RWPE2 (cell line): ENCODE measurements at regions not wholly inside any gene's neighbourhood (a gene's known extent, or its start where the extent isn't known, plus 50 kb on each side); places are given as distances from the start of the nearest gene placed in this dataset.

ENCODE experiments used
- ATAC-seq: fragments of 200-7000 bp; cut with Tn5 transposase; 3 replicates; pipeline ENCODE4 v1.9.1; 2021; ENCODE audit warnings: low read depth
- DNase-seq: peaks from one replicate; pipeline ENCODE4 v3.0.0-alpha.2; 2020; ENCODE audit warnings: low spot score
- H3K27ac ChIP-seq: fragments of 450-650 bp; 2 replicates; pipeline ENCODE4 v1.5.1; 2017; ENCODE audit warnings: mild to moderate bottlenecking; ENCODE audit not compliant: poor library complexity, severe bottlenecking
- H3K27me3 ChIP-seq: fragments of 250-450 bp; sonication (Bioruptor Pico); 2 replicates; pipeline ENCODE4 v1.5.1; 2021; ENCODE audit warnings: mild to moderate bottlenecking, moderate library complexity; ENCODE audit not compliant: insufficient read depth, poor library complexity, severe bottlenecking
- H3K36me3 ChIP-seq: fragments of 250-450 bp; sonication (Bioruptor Pico); 2 replicates; pipeline ENCODE4 v1.5.1; 2020; ENCODE audit warnings: low read depth, mild to moderate bottlenecking, moderate library complexity
- H3K4me1 ChIP-seq: fragments of 250-450 bp; sonication (Bioruptor Pico); 2 replicates; pipeline ENCODE4 v1.5.1; 2021; ENCODE audit warnings: mild to moderate bottlenecking, moderate library complexity; ENCODE audit not compliant: insufficient read depth, poor library complexity, severe bottlenecking
- H3K4me3 ChIP-seq: fragments of 250-450 bp; sonication (Bioruptor Pico); 2 replicates; pipeline ENCODE4 v1.5.1; 2021; ENCODE audit warnings: mild to moderate bottlenecking, moderate library complexity; ENCODE audit not compliant: severe bottlenecking
- H3K9me3 ChIP-seq: fragments of 250-450 bp; sonication (Bioruptor Pico); 2 replicates; pipeline ENCODE4 v1.5.1; 2021; ENCODE audit warnings: mild to moderate bottlenecking, moderate library complexity; ENCODE audit not compliant: severe bottlenecking
- TF ChIP-seq, protein P1 (sequence below): fragments of 450-650 bp; IDR thresholded peaks from one replicate; pipeline ENCODE4 v1.5.1; 2017; ENCODE audit warnings: mild to moderate bottlenecking, moderate library complexity; ENCODE audit not compliant: poor library complexity, severe bottlenecking

DNA sequence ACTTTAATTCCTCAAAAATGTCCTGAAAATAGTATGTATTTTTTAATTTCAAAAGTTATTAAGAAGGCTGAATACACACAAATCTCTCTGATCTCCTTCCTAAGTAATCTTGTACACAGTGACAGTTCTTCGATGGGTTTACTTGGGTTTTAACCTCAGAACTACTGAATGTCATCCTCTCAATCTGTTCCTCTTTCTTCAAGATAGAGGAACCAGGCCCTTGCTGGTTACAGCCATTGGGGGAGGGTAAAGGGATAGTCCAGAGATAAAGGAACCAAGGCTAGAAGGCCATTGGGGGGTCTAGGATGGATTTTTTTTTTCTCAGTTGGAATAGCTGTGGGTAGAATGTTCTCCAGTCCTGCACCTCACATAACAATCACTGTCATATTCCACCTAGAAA is 224.9 kb downstream of the SKIDA1 start:
- DNase-seq (no peak), ATAC-seq (no peak)
- Histone ChIP-seq H3K9me3 (no peaks in the 10 kb centered on the region), H3K4me3 (no peak overlapping the region), H3K27me3 (no peaks in the 10 kb centered on the region), H3K27ac (no peak overlapping the region), H3K4me1 (peaks cover 10% of the 10 kb centered on the region), H3K36me3 (no peaks in the 10 kb centered on the region)
- TF ChIP-seq, protein P1, sequence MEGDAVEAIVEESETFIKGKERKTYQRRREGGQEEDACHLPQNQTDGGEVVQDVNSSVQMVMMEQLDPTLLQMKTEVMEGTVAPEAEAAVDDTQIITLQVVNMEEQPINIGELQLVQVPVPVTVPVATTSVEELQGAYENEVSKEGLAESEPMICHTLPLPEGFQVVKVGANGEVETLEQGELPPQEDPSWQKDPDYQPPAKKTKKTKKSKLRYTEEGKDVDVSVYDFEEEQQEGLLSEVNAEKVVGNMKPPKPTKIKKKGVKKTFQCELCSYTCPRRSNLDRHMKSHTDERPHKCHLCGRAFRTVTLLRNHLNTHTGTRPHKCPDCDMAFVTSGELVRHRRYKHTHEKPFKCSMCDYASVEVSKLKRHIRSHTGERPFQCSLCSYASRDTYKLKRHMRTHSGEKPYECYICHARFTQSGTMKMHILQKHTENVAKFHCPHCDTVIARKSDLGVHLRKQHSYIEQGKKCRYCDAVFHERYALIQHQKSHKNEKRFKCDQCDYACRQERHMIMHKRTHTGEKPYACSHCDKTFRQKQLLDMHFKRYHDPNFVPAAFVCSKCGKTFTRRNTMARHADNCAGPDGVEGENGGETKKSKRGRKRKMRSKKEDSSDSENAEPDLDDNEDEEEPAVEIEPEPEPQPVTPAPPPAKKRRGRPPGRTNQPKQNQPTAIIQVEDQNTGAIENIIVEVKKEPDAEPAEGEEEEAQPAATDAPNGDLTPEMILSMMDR, result no peak

DNA sequence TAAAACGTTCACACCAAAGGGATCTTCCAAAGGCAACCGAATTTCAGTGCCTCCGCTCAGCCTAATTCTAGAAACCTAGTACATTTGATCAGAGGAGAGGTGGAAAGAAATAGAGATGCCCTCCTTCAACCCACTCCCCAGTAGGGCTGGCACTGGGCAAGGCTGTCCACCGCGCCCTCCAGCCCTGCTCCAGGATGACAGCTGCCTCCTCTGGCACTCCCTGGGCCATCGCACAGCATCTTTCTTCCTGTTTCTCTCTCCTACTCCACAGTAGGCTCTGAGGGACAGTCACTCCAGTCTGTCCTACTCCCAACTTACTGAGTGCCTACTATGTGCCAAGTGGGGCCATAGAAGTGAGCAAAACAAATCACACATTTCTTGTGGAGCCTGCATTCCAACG is 226.2 kb downstream of the SKIDA1 start:
- H3K27me3 ChIP-seq, result no peaks in the 10 kb centered on the region
- no peaks in the 10 kb centered on the region for H3K36me3 ChIP-seq
- peaks cover 7% of the 10 kb centered on the region for H3K4me1 ChIP-seq
- H3K27ac ChIP-seq, result no peak overlapping the region
- DNase-seq (no peak), ATAC-seq (no peak)
- TF ChIP-seq, protein P1, result no peak
- no peaks in the 10 kb centered on the region for H3K9me3 ChIP-seq
- H3K4me3 ChIP-seq, result no peak overlapping the region

DNA sequence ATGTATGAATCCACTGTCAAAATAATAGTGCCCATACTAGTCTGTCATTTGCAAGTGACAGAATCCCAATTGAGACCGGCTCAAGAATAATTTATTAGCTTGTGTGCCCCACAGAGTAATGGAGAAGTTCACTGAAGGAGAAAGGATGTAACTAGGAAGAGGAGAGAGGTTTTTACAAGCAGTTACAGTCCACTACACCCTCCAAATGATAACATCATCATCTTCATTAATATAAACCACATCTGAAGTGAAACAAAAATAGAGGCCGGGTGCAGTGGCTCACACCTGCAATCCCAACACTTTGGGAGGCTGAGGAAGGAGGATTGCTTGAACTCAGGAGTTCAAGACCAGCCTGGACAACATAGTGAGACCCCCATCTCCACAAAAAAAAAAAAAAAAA is 226.8 kb downstream of the SKIDA1 start:
- Histone ChIP-seq H3K27me3 (no peaks in the 10 kb centered on the region), H3K4me3 (no peak overlapping the region), H3K27ac (no peak overlapping the region), H3K36me3 (no peaks in the 10 kb centered on the region), H3K9me3 (no peaks in the 10 kb centered on the region), H3K4me1 (peaks cover under 1% of the 10 kb centered on the region)
- ATAC-seq, result no peak
- DNase-seq, result no peak
- TF ChIP-seq, protein P1, result no peak

DNA sequence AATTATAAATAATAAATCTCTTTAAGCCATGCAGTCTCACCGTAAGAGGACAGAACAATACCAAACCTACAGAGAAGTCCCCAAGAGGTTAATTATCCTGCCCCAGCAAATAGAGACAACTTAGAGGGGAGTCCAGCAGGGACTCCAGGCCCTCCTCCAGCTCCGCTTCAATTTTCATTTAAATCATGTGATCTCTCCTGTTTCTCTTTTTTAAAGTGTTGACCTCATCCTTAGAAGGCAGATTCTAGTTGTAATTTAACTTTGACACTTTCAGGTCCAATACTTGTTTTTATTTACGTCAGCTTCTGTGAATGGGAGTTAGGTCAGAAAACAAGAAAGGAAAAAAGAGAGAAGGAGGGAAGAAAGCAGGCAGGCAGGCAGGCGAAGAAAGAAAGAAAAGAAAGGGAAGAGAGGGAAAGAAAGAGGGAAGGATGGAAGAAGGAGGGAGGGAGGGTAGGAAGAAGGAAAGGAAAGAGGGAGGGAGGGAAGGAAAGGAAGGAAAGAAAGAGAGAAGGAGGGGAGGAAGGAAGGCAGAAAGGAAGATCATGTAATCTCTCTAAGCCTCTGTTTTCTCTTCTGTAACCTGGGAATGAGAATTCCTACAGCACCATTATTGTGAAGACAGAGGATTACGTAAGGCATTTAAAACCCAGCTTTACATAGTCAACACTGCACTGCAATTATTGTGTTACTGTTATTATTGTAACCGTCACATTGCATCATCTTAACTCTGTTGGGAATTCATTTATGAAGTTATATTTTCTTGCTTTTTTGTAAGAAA is 227.7 kb downstream of the SKIDA1 start:
- Histone ChIP-seq H3K4me1 (peaks cover 4% of the 10 kb centered on the region), H3K4me3 (no peak overlapping the region), H3K36me3 (no peaks in the 10 kb centered on the region), H3K27ac (no peak overlapping the region), H3K9me3 (no peaks in the 10 kb centered on the region), H3K27me3 (no peaks in the 10 kb centered on the region)
- ATAC-seq (no peak), DNase-seq (no peak)
- TF ChIP-seq, protein P1, result no peak
